ENCODE measurements at regions not wholly inside any gene's neighbourhood (a gene's known extent, or its start where the extent isn't known, plus 50 kb on each side); places are given as distances from the start of the nearest gene placed in this dataset.

GRCh38 chr2:36262581-36262980, 93.0 kb upstream of the CRIM1 start:
- TF ChIP-seq POLR2A (IDR thresholded peaks at IDR 0.05; ENCODE audit: extremely low read depth, insufficient read length) (no peak), CTCF (IDR thresholded peaks at IDR 0.05; ENCODE audit: low read depth, low read length) (no peak), MYC (IDR thresholded peaks at IDR 0.05; ENCODE audit: low read depth, low read length) (no peak)
